ENCODE measurements at regions not wholly inside any gene's neighbourhood (a gene's known extent, or its start where the extent isn't known, plus 50 kb on each side); places are given as distances from the start of the nearest gene placed in this dataset.

DNA sequence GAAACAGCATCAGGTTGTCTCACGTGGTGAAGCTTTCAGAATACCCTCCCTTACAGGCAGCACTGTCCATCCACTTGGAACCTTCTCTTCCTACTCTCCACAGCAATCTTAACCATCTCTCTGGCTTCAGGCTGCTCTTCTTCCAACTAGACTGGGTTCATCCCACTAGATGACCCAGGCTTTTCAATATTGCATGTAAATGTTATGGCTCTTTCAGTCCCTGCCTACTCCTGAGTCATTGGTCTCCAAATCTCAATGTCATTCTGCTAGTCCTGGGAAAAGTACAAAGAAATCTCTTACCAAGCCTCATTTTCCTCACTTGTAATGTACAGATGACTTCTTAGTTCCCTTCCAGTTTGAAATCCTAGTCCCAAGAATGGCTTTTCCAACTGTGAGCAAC is 109.7 kb upstream of the CTNNB1 start:
- Histone ChIP-seq H3K9me2 (replicated peaks; ENCODE audit: insufficient read depth) (no peaks in the 10 kb centered on the region), H4K20me1 (ENCODE audit: insufficient read depth, poor library complexity, severe bottlenecking) (no peaks in the 10 kb centered on the region), H3K27ac (no peak overlapping the region), H3K4me2 (no peak overlapping the region), H3K27me3 (no peaks in the 10 kb centered on the region), H3K9me3 (ENCODE audit: low read depth) (no peaks in the 10 kb centered on the region), H3K4me1 (ENCODE audit: insufficient read depth) (no peaks in the 10 kb centered on the region), H3K4me3 (no peak overlapping the region), H2AFZ (no peak overlapping the region), H3K36me3 (replicated peaks; ENCODE audit: insufficient read depth, low read depth) (no peaks in the 10 kb centered on the region), H3K79me2 (no peaks in the 10 kb centered on the region)
- TF ChIP-seq, protein P1, sequence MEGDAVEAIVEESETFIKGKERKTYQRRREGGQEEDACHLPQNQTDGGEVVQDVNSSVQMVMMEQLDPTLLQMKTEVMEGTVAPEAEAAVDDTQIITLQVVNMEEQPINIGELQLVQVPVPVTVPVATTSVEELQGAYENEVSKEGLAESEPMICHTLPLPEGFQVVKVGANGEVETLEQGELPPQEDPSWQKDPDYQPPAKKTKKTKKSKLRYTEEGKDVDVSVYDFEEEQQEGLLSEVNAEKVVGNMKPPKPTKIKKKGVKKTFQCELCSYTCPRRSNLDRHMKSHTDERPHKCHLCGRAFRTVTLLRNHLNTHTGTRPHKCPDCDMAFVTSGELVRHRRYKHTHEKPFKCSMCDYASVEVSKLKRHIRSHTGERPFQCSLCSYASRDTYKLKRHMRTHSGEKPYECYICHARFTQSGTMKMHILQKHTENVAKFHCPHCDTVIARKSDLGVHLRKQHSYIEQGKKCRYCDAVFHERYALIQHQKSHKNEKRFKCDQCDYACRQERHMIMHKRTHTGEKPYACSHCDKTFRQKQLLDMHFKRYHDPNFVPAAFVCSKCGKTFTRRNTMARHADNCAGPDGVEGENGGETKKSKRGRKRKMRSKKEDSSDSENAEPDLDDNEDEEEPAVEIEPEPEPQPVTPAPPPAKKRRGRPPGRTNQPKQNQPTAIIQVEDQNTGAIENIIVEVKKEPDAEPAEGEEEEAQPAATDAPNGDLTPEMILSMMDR (IDR thresholded peaks at IDR 0.05; ENCODE audit: poor library complexity), result no peak
- TF ChIP-seq EZH2phosphoT487 (IDR thresholded peaks at IDR 0.05; ENCODE audit: low read depth, severe bottlenecking, unreplicated experiment) (no peak), EZH2 (IDR thresholded peaks at IDR 0.05; ENCODE audit: borderline replicate concordance) (no peak)
- 83% methylated on average over 1 of the region's 1 CpG for WGBS (ENCODE audit: low lambda C conversion rate, missing lambda C conversion rate)
- DNase-seq (ENCODE audit: low spot score), result no peak

DNA sequence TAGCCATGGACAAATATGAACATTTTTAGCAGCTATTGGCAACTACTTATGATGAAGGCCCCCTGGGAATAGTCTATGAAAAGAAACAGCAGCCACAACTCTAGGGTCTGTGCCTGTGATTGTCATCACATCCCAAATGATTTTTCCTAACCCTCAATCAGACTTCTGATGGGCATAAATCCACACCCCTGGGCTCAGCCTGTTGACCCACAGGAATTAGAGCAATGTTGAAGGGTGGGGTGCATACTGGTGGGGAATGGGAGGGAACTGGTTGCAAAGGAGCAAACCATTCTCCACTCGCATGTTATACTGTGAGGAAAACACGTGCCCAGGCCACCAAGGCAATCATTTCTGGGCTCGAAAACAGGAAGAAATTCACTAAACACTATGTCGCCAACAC is 106.5 kb upstream of the CTNNB1 start:
- no peaks in the 10 kb centered on the region for H3K9me2 ChIP-seq (replicated peaks; ENCODE audit: insufficient read depth)
- H3K27ac ChIP-seq, result no peak overlapping the region
- H3K79me2 ChIP-seq, result no peaks in the 10 kb centered on the region
- no peak for DNase-seq (ENCODE audit: low spot score)
- H3K36me3 ChIP-seq (replicated peaks; ENCODE audit: insufficient read depth, low read depth), result no peaks in the 10 kb centered on the region
- H3K4me3 ChIP-seq, result no peak overlapping the region
- TF ChIP-seq EZH2phosphoT487 (IDR thresholded peaks at IDR 0.05; ENCODE audit: low read depth, severe bottlenecking, unreplicated experiment) (no peak), EZH2 (IDR thresholded peaks at IDR 0.05; ENCODE audit: borderline replicate concordance) (no peak)
- TF ChIP-seq, protein P1 (IDR thresholded peaks at IDR 0.05; ENCODE audit: poor library complexity), result no peak
- 83% methylated on average over 4 of the region's 4 CpGs for WGBS (ENCODE audit: low lambda C conversion rate, missing lambda C conversion rate)
- no peak overlapping the region for H2AFZ ChIP-seq
- H3K4me2 ChIP-seq, result no peak overlapping the region
- no peaks in the 10 kb centered on the region for H3K27me3 ChIP-seq
- no peaks in the 10 kb centered on the region for H3K9me3 ChIP-seq (ENCODE audit: low read depth)
- H4K20me1 ChIP-seq (ENCODE audit: insufficient read depth, poor library complexity, severe bottlenecking), result no peaks in the 10 kb centered on the region
- H3K4me1 ChIP-seq (ENCODE audit: insufficient read depth), result no peaks in the 10 kb centered on the region

DNA sequence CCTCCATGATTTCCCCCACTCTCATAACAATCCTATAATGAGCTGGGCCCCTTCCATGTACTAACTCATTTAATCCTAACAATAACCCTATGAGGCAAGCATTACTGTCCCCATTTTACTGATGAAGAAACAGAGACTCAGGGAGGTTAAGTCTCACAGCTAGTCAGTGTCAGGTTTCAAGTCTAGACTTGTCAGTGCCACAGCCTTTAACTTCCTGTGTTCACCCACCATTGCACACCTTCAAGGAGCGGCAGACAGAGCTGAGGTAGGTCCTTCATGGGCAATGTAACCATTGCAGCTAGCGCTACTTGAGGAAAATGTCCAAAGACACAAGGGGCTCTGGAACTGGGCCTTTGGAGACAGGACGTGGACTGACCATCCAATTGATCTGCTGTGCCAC is 105.8 kb upstream of the CTNNB1 start:
- TF ChIP-seq EZH2 (IDR thresholded peaks at IDR 0.05; ENCODE audit: borderline replicate concordance), result no peak
- TF ChIP-seq, protein P1 (IDR thresholded peaks at IDR 0.05; ENCODE audit: poor library complexity), result no peak
- TF ChIP-seq EZH2phosphoT487 (IDR thresholded peaks at IDR 0.05; ENCODE audit: low read depth, severe bottlenecking, unreplicated experiment), result no peak
- Histone ChIP-seq H4K20me1 (ENCODE audit: insufficient read depth, poor library complexity, severe bottlenecking) (no peaks in the 10 kb centered on the region), H3K4me1 (ENCODE audit: insufficient read depth) (no peaks in the 10 kb centered on the region), H3K4me2 (no peak overlapping the region), H3K9me3 (ENCODE audit: low read depth) (no peaks in the 10 kb centered on the region), H3K79me2 (no peaks in the 10 kb centered on the region), H3K27ac (no peak overlapping the region), H2AFZ (no peak overlapping the region), H3K27me3 (no peaks in the 10 kb centered on the region), H3K9me2 (replicated peaks; ENCODE audit: insufficient read depth) (no peaks in the 10 kb centered on the region), H3K4me3 (no peak overlapping the region), H3K36me3 (replicated peaks; ENCODE audit: insufficient read depth, low read depth) (no peaks in the 10 kb centered on the region)
- 97% methylated on average over 3 of the region's 3 CpGs for WGBS (ENCODE audit: low lambda C conversion rate, missing lambda C conversion rate)
- DNase-seq (ENCODE audit: low spot score), result no peak

DNA sequence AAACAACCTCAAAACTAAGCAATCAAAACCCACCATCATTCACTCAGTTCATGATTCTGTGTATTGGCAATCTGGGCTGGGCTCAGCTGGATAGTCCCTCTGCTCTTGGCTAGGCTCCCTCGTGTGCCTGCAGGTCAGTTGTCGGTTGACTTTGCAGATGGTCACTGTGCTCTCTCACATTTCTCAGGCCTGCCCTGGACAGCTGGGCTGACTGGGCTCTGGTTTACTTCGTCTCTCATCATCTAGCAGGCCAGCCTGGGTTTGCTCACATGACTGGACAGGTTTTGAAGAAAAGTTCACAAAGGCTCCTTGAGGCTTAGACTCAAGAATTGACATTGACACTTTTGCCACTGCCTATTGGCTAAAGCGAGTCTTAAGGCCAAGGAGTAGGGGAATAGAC is 105.0 kb upstream of the CTNNB1 start:
- Histone ChIP-seq H3K9me3 (ENCODE audit: low read depth) (no peaks in the 10 kb centered on the region), H4K20me1 (ENCODE audit: insufficient read depth, poor library complexity, severe bottlenecking) (no peaks in the 10 kb centered on the region), H3K4me3 (no peak overlapping the region), H3K27ac (no peak overlapping the region), H3K4me1 (ENCODE audit: insufficient read depth) (no peaks in the 10 kb centered on the region), H3K36me3 (replicated peaks; ENCODE audit: insufficient read depth, low read depth) (no peaks in the 10 kb centered on the region), H3K4me2 (no peak overlapping the region), H3K27me3 (no peaks in the 10 kb centered on the region), H2AFZ (no peak overlapping the region), H3K9me2 (replicated peaks; ENCODE audit: insufficient read depth) (no peaks in the 10 kb centered on the region), H3K79me2 (no peaks in the 10 kb centered on the region)
- no peak for DNase-seq (ENCODE audit: low spot score)
- TF ChIP-seq EZH2phosphoT487 (IDR thresholded peaks at IDR 0.05; ENCODE audit: low read depth, severe bottlenecking, unreplicated experiment) (no peak), EZH2 (IDR thresholded peaks at IDR 0.05; ENCODE audit: borderline replicate concordance) (no peak)
- TF ChIP-seq, protein P1 (IDR thresholded peaks at IDR 0.05; ENCODE audit: poor library complexity), result no peak
- 76% methylated on average over 4 of the region's 4 CpGs for WGBS (ENCODE audit: low lambda C conversion rate, missing lambda C conversion rate)

All from hepatocyte (in vitro differentiated cells).